Spleen (tissue), 7 donors: ENCODE measurements at regions not wholly inside any gene's neighbourhood (a gene's known extent, or its start where the extent isn't known, plus 50 kb on each side); places are given as distances from the start of the nearest gene placed in this dataset.

ENCODE experiments used
- POLR2A ChIP-seq, 3 donors: fragments of 450-650 bp; IDR thresholded peaks; one replicate each; pipeline ENCODE4 v1.5.1; 2017; ENCODE audit warnings: antibody characterized with exemption in 3 of 3, mild to moderate bottlenecking in 1 of 3
- POLR2AphosphoS5 ChIP-seq, 3 donors: sonication (generic); formaldehyde crosslinking; IDR thresholded peaks; one replicate each; pipeline ENCODE4 v1.5.1; 2017; ENCODE audit warnings: antibody characterized with exemption in 3 of 3
- TF ChIP-seq, protein P1 (sequence below), 11 experiments: fragments of 200-600 bp in 7 of 11; fragments of 450-650 bp in 4 of 11; sonication (generic) in 4 of 11; IDR thresholded peaks in 8 of 11; conservative IDR thresholded peaks in 3 of 11; 1 replicate in 7 of 11; 2 replicates in 4 of 11; pipeline versions ENCODE4 v1.4.0 to v1.8.0; 2016 to 2021; ENCODE audit warnings: antibody characterized with exemption in 11 of 11, inconsistent platforms in 4 of 11, mild to moderate bottlenecking in 1 of 11
- donor health status: DM: no; HTN: no; CAD: no; lungs with moderate emphysema.
- donor health status: DM: no; HTN: no; CAD: no.
- donor health status: DM: no; HTN: no; CAD: no.

DNA sequence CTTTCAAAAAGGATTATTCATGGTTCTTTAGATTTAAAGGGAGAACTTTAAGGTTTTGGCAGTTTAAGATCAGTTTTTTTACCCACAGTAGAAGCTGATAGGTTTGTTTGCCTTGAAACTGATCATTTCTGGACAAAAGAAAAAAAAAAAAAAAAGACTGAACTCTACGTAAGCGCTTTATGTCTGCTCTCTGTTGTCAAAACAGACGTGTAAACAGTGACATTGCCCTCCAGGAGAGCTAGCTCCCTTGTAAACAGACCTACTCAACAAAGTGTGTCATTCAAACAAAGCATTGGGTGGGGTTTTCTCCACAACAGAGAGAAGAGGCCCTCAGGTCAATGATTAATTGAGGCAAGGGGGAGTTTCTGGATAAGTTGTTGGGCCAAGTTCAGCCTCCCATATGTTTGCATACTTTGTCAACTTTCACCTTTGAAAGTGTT is 568.1 kb upstream of the LRRN3 start:
- TF ChIP-seq, protein P1, sequence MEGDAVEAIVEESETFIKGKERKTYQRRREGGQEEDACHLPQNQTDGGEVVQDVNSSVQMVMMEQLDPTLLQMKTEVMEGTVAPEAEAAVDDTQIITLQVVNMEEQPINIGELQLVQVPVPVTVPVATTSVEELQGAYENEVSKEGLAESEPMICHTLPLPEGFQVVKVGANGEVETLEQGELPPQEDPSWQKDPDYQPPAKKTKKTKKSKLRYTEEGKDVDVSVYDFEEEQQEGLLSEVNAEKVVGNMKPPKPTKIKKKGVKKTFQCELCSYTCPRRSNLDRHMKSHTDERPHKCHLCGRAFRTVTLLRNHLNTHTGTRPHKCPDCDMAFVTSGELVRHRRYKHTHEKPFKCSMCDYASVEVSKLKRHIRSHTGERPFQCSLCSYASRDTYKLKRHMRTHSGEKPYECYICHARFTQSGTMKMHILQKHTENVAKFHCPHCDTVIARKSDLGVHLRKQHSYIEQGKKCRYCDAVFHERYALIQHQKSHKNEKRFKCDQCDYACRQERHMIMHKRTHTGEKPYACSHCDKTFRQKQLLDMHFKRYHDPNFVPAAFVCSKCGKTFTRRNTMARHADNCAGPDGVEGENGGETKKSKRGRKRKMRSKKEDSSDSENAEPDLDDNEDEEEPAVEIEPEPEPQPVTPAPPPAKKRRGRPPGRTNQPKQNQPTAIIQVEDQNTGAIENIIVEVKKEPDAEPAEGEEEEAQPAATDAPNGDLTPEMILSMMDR (IDR thresholded peaks at IDR 0.05 in 8 of 11, conservative IDR thresholded peaks at IDR 0.05 in 3 of 11) = no peak
- TF ChIP-seq POLR2AphosphoS5 (IDR thresholded peaks at IDR 0.05) (no peak), POLR2A (IDR thresholded peaks at IDR 0.05) (no peak)
